ENCODE measurements at regions not wholly inside any gene's neighbourhood (a gene's known extent, or its start where the extent isn't known, plus 50 kb on each side); places are given as distances from the start of the nearest gene placed in this dataset.

DNA sequence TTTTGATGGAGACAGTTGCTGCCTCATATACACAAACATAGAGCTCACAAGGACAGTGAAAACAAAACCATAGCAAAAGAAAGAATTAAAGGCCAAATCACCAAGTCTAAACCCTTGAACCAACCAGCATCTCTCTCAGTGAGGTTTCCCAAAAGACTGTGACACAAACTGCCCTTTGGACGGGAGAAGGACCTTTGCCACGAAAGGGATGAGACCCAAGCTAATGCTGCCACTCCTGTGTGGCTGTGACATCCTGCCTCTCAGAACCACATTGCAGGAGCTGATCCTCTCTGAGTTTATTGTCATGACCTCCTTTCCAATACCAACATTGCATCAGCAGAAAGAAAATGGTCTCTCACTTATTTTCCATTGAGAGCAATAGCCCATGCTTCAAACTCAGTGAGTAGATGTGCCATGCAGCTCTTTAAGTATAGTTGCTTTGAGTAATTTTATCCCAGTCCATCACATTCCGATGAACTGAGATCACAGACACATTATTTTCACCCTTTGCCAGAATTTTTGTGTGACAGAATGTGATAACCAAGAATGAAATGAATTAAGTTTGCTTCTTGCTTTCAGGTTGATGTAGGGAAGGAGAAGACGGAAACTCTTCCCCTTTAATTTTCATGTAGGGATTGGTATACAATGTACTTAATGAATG lies 133.5 kb upstream of the IRS2 start:
- no peaks in the 10 kb centered on the region for H3K36me3 ChIP-seq (ENCODE audit: control insufficient read depth in 2 of 4, insufficient read depth in 4 of 4, low read length in 3 of 4)
- no peaks in the 10 kb centered on the region for H3K23me2 ChIP-seq (ENCODE audit: low read depth, low read length)
- H2BK5ac ChIP-seq (ENCODE audit: low read depth, low read length) = no peak overlapping the region
- no peak overlapping the region for H2AK5ac ChIP-seq (ENCODE audit: low read depth, low read length)
- H3K9me3 ChIP-seq (ENCODE audit: insufficient read depth in 2 of 2, low read depth in 1 of 2, low read length in 1 of 2) = no peaks in the 10 kb centered on the region; a peak in 1 of 4 replicates
- H3K4ac ChIP-seq (replicated peaks; ENCODE audit: insufficient read length, low read depth, low read length) = no peak overlapping the region
- CTCF ChIA-PET (ENCODE audit: partially characterized antibody) = interaction anchor here (0.6 to 1.3 kb wide), 5 partner anchors 9 to 140 kb away, joined by 3 read pairs; no protein-coding TSS in a partner anchor
- no peak overlapping the region for H3K9ac ChIP-seq (replicated peaks in 1 of 4; ENCODE audit: extremely low read depth in 1 of 4, low read depth in 3 of 4, low read length in 3 of 4)
- H4K91ac ChIP-seq (replicated peaks; ENCODE audit: insufficient read length, low read length) = no peak overlapping the region
- WGBS, 2 experiments (ENCODE audit: extremely low coverage in 1 of 2, insufficient coverage in 1 of 2, insufficient read length in 1 of 2, insufficient replicate concordance in 2 of 2, low coverage in 1 of 2, low lambda C conversion rate in 2 of 2, missing lambda C conversion rate in 1 of 2) = 97% methylated on average over 4 of the region's 4 CpGs; no CpG with 5 or more reads in 1 of the 2 experiments
- H2BK12ac ChIP-seq (ENCODE audit: low read depth, low read length) = no peak overlapping the region
- H4K8ac ChIP-seq (ENCODE audit: extremely low read depth, insufficient read depth, low read length) = no peak overlapping the region
- no peaks in the 10 kb centered on the region for H3K79me1 ChIP-seq (ENCODE audit: low read depth, low read length)
- H2BK20ac ChIP-seq (ENCODE audit: low read length) = no peak overlapping the region
- no peak overlapping the region for H3K4me2 ChIP-seq (ENCODE audit: insufficient read depth in 1 of 2, low read depth in 2 of 2, low read length in 2 of 2)
- no peak overlapping the region for H4K5ac ChIP-seq (ENCODE audit: insufficient read length, low read depth, low read length)
- no peak overlapping the region for H3K27ac ChIP-seq (ENCODE audit: low read depth, low read length)
- H2BK120ac ChIP-seq (replicated peaks; ENCODE audit: low read depth, low read length) = no peak overlapping the region
- TF ChIP-seq CBX8 (IDR thresholded peaks at IDR 0.05; ENCODE audit: borderline replicate concordance, low read depth, low read length) (no peak), EP300 (IDR thresholded peaks at IDR 0.05; ENCODE audit: borderline replicate concordance in 1 of 2, low read depth in 2 of 2, low read length in 2 of 2) (no peak)
- TF ChIP-seq, protein P1, sequence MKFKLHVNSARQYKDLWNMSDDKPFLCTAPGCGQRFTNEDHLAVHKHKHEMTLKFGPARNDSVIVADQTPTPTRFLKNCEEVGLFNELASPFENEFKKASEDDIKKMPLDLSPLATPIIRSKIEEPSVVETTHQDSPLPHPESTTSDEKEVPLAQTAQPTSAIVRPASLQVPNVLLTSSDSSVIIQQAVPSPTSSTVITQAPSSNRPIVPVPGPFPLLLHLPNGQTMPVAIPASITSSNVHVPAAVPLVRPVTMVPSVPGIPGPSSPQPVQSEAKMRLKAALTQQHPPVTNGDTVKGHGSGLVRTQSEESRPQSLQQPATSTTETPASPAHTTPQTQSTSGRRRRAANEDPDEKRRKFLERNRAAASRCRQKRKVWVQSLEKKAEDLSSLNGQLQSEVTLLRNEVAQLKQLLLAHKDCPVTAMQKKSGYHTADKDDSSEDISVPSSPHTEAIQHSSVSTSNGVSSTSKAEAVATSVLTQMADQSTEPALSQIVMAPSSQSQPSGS (IDR thresholded peaks at IDR 0.05; ENCODE audit: low read length) = no peak
- no peak overlapping the region for H2BK15ac ChIP-seq (ENCODE audit: low read length)
- H3K4me3 ChIP-seq (ENCODE audit: extremely low read depth in 1 of 4, insufficient read depth in 2 of 4, low read depth in 3 of 4, low read length in 4 of 4) = no peak overlapping the region
- no peaks in the 10 kb centered on the region for H3K79me2 ChIP-seq (ENCODE audit: control insufficient read depth in 1 of 2, insufficient read depth in 2 of 2, low read length in 2 of 2)
- H3K27me3 ChIP-seq (replicated peaks in 1 of 4; ENCODE audit: control insufficient read depth in 3 of 4, extremely low read depth in 1 of 4, insufficient read depth in 3 of 4, low read length in 3 of 4) = no peaks in the 10 kb centered on the region
- POLR2A ChIA-PET (ENCODE audit: partially characterized antibody) = interaction anchor here (0.7 kb wide), 1 partner anchor 149 kb away, joined by 3 read pairs; no protein-coding TSS in a partner anchor
- H3K56ac ChIP-seq (replicated peaks; ENCODE audit: insufficient read length, low read depth, low read length) = no peak overlapping the region
- H3K18ac ChIP-seq (ENCODE audit: extremely low read depth, low read length) = no peak overlapping the region
- DNase-seq (ENCODE audit: low read depth in 1 of 2, low spot score in 2 of 2) = no peak
- no peak overlapping the region for H3K14ac ChIP-seq (ENCODE audit: insufficient read length)
- FAIRE-seq = no peak
- no peaks in the 10 kb centered on the region for H3K4me1 ChIP-seq (replicated peaks in 1 of 4; ENCODE audit: control insufficient read depth in 3 of 4, insufficient read depth in 4 of 4, low read length in 3 of 4)
- no peak overlapping the region; the same call in 1 of the 2 replicates for H2AFZ ChIP-seq (ENCODE audit: low read length)
- H3K23ac ChIP-seq (ENCODE audit: insufficient read length) = no peak overlapping the region
- no peaks in the 10 kb centered on the region for H4K20me1 ChIP-seq (replicated peaks in 1 of 2; ENCODE audit: control insufficient read depth in 1 of 2, insufficient read depth in 2 of 2, low read length in 2 of 2)

Measured in H1 (cell line).